ENCODE measurements at regions not wholly inside any gene's neighbourhood (a gene's known extent, or its start where the extent isn't known, plus 50 kb on each side); places are given as distances from the start of the nearest gene placed in this dataset.

GRCh38 chr13:70736622-70737317 is 628.5 kb upstream of the KLHL1 start:
- TF ChIP-seq, protein P1, sequence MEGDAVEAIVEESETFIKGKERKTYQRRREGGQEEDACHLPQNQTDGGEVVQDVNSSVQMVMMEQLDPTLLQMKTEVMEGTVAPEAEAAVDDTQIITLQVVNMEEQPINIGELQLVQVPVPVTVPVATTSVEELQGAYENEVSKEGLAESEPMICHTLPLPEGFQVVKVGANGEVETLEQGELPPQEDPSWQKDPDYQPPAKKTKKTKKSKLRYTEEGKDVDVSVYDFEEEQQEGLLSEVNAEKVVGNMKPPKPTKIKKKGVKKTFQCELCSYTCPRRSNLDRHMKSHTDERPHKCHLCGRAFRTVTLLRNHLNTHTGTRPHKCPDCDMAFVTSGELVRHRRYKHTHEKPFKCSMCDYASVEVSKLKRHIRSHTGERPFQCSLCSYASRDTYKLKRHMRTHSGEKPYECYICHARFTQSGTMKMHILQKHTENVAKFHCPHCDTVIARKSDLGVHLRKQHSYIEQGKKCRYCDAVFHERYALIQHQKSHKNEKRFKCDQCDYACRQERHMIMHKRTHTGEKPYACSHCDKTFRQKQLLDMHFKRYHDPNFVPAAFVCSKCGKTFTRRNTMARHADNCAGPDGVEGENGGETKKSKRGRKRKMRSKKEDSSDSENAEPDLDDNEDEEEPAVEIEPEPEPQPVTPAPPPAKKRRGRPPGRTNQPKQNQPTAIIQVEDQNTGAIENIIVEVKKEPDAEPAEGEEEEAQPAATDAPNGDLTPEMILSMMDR (conservative IDR thresholded peaks at IDR 0.05; ENCODE audit: low read length) = no peak
- no peak for TF ChIP-seq EZH2phosphoT487 (IDR thresholded peaks at IDR 0.05; ENCODE audit: borderline replicate concordance)

All from Loucy (cell line).